Activated naive CD4-positive, alpha-beta T cell (primary cell): ENCODE measurements at regions not wholly inside any gene's neighbourhood (a gene's known extent, or its start where the extent isn't known, plus 50 kb on each side); places are given as distances from the start of the nearest gene placed in this dataset.
"Not testable (repeated sequence)": the region's sequence is repeated elsewhere in the genome, so short reads cannot be mapped to it uniquely, and the experiment has no call there.

ENCODE experiments used
- DNase-seq, 4 experiments: peaks; one replicate each; lab custom pipeline; 2025; lab: John Stamatoyannopoulos, UW

DNA sequence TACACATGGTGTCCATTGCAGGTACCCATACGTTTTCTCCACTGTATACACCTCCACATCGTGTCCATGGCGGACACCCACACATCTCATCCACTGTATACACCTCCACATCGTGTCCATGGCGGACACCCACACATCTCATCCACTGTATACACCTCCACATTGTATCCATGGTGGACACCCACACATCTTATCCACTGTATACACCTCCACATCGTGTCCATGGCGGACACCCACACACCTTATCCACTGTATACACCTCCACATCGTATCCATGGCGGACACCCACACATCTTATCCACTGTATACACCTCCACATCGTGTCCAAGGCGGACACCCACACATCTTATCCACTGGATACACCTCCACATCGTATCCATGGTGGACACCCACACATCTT lies 50.4 kb upstream of the TTC34 start:
- not testable (repeated sequence) for DNase-seq

GRCh38 chr1:2853711-2854110 lies 52.2 kb upstream of the TTC34 start:
- no peak for DNase-seq

DNA sequence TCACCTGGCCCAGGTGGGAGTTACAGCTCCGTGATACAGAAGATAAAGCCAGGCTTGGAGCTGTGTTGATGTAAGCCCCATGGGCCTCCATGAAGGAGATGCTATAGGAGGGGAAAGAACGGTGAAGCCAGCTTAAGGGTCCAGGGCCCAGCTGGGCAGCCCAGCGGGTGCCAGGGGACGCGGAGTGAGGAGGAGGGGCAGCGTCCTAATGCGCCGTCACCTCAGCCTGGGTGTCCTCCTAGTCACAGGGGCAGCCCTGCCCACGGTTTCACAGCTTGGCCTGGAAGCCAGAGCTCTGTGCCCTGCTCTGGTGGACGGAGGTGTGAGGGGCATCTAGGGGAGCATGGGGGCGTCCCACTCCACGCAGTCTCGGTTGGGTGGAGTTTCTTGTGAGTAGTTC lies 52.7 kb upstream of the TTC34 start:
- DNase-seq, result no peak

GRCh38 chr1:2854611-2855010 lies 53.1 kb upstream of the TTC34 start:
- DNase-seq, result no peak

DNA sequence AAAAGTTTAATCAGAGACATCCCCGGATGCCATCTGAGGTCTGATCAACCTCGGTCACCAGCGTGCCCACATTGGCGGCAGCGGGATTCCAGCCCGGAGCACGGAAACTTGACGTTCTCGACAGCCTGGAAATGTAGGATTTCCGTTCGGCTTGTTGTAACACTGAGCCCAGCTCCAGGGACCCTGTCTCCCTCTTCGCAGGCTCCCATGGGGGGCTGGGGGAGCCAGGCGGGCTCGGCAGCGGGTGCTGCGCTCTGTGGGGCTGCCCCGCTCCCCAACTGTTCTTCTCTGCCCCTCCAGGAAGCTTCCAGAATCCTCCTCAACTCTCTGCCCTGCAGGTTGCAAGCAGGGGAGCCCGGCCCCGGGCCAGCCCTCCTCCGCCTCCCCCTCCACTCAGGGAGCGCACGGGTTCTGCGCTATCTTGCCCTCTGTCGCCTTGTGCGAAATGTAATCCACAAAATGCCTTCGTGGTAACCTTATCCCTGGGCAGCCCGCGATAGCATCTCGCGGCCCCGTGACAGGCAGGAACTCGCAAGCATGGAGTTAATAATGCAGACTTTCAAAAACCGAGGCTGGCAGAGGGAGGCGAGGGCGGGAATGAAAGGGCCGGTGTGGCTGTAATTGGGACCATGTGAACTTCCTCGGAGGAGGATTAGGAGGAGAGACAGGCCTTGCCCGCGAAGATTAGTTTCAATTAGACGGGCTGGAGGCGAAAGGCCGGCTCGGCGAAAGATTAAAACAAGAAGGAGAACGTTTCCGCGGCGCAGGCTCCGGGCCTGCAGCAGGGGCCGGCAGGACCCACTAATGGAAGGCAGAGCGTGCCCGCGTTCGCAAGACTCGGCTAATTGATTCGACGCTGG lies 53.9 kb upstream of the TTC34 start:
- DNase-seq, result no peak

DNA sequence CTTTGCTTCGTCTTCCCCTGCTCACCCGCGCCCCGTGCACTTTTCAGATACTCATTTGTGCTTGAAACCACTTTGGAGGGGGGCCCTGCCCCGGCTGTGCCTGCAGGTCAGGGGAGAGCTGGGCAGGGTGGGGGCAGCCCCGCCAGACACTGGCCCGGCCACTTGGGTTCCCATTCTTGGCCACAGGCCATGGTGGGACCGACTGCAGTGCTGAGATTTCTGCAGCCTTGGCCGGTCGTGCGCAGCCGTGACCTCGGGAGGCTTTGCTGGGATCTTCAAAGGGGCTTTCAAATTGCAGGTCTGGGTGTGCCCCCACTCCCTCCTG lies 54.5 kb upstream of the TTC34 start:
- DNase-seq, result no peak

- DNase-seq, result no peak
These were observed 55.3 kb upstream of the TTC34 start for GRCh38 chr1:2856676-2857375.

DNA sequence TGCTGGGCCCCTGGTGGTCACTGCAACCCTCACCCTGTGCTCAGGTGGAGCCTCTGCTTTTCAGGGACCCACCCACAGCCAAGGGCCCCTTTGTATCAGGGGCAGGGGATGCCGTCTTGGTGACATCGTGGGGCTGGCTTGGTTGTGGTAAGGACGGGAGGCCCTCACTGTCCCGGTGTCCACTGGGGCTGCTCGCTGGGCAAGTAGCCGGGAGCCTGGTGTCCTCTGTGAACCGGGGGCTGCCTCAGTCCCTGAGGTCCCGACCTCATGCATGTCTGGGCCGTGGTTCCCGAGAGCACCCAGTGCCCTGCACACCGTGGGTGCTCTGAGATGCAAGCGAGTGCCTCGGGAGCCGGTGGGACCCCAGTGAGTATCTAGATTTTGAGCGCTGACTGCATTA lies 56.0 kb upstream of the TTC34 start:
- DNase-seq, result no peak

GRCh38 chr1:2858676-2859075 lies 57.2 kb upstream of the TTC34 start:
- no peak for DNase-seq

GRCh38 chr1:2859219-2859880 lies 57.9 kb upstream of the TTC34 start:
- no peak for DNase-seq

GRCh38 chr1:2859881-2860430 lies 58.5 kb upstream of the TTC34 start:
- no peak for DNase-seq

GRCh38 chr1:2860476-2861142 lies 59.1 kb upstream of the TTC34 start:
- no peak for DNase-seq

DNA sequence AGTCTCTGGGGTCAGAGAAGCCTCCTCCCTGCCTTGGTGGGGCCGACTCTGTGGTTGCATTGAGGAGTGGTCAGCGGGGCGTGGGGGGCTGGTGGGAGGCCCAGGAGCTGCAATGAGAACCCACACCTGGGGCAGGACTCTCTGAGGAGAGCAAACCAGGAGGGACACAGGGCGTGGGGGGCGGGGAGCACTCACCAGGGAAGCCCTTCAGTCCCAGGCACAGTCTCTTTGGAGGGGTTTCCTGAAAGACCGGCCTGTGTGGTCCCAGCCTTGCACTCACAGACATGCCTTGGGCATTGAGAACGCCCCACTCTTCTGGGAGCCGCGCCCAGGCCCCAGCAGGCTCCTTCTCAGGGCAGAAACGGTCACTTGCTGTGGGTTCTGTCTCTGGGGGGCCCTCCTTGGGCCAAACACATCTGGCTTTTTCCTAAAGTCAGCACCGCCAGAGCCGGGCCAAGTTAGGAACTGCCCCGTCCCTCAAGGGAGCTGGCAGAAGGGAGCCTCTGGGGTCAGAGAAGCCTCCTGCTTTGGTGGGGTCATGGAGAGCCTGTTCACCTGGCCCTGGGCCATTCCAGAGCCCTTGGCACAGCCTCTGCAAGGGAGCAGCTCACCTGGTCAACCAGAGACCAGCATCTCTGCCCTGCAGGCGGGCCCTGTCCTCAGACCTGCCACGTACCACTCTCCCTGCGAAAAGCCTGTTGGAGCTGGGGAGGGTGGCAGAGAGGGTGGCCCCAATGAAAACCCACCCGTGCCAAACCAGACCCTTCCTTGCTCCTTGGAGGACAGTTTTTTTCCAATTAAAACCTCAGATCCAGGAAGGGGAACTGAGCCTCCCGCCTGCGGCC lies 59.9 kb upstream of the TTC34 start:
- no peak for DNase-seq

DNA sequence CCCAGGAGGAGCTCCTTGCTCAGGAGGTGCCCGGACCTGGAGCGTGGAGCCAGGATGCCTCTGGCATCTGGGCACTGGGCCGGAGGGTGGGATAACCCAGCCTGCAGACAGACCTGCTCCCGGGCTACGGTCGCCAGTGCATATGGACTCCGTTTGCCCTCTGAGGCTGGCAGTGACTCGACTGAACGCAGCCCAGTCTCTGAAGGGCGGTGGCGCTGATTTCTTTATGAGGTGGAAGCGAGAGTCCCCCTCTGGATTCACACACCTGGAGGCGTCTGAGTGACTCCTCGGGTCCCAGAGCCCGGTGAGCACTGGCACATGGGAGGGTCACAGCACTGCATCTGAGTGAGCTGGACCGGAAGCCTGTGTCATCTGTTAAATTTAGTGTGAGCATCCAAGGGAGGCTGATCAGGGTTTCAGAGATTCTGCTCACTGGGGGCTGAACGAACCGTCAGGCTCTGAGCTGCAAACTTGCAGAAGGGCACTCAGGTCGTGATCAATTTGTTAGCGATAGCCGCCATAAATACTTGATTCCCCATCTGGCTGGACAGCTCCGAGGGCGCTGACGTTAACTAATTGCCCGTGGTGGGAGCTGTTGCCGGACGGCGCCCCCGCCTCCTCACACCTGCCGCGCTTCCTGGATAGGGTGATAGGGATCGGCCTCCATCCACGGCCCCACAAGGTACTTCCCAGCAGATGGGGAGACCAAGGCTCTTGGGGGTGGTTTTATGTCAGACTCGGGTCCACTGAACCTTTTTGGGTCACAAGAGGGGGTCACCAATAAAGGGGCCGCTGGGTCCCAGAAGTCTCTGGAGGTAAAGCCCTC lies 60.7 kb upstream of the TTC34 start:
- no peak for DNase-seq

DNA sequence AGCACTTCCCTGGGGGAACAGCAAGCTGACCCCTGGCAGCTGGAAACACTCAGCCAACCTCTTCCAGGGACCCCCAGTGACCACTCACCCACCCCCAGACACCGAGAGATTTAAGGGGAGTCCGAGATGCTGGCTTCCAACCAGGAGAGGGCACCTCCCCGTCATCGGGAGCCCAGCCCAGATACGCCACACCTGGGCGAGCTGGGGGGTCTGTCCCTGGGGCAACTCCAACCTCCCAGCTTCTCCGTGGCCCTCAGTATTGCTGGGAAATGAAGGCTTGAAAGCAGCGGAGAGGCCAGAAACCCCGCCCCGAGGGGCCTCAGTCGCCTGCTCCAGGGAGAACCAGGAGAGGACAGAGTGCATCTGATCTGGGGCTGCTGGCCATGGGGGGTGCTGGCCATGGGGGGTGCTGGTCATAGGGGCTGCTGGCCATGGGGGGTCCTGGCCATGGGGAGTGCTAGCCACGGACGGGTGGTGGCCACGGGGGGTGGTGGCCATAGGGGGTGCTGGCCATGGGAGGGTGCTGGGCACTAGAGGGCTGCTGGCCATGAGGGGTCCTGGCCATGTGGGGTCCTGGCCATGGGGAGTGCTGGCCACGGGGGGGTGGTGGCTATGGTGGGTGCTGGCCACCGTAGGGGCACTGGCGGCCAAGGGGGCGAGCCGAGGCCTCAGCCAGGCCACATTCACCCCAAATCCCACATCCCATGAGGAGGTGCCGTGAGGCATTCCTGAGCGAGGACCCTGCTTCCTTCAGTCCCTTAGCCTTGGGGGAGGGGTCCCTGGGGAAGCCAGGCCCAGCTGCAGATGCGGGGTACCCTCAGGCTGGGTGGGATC lies 61.5 kb upstream of the TTC34 start:
- no peak for DNase-seq

- no peak for DNase-seq
These were observed 62.1 kb upstream of the TTC34 start for GRCh38 chr1:2863648-2863963.

DNA sequence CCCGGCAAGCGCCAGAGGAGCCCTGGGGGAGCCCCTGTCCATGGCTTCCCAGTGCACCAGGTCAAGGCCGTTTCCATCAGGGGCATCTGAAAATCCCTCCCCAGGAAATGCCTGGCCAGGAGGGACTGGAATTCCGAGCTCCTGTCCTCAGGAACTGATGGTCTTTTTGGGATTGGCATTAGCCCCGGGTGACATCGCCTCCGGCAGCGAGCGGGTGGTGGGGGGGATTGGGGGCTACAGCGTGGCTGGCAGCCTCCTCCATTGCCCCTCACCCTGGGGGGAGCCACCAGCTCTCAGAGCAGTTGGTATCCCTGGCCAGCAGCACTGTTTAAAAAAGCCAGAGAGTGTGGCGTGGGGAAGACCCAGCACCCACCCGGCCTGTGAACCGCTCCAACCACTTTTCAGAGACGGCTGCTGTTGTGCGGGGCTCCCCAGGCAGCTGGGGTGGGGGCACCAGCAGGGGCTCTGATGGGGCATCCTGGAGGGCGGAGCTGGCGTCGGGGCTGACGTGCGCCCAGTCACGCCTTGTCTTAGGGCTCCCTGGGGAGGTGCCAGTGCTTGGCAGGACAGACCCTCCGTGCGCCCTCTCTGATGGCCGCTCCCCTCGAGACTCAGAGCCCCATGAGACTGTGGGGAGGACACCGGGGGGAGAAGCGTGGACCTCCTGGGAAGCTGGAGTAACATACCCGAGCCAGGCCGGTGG lies 62.9 kb upstream of the TTC34 start:
- DNase-seq, result no peak

DNA sequence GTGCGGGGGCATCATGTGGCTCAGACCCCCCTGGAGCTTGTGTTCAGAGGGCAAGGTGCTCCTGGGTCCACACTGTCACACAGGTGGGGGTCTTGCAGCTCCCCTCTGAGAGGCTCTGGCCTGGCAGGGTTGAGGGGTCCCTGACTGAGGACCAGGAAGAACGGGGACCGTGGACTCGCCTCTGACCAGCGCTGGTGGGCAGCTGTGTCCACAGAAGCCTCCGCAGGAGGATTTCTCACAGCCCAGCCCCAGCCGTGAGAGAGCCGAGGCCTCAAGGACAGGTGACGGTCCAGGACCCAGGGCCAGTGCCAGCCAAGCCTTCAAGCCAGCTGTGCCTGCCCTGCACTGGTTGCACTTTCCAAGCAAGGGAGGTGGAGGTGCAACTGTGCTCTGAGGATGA lies 63.5 kb upstream of the TTC34 start:
- DNase-seq, result no peak
